Posterior vena cava (tissue), 2 donors: ENCODE measurements at regions not wholly inside any gene's neighbourhood (a gene's known extent, or its start where the extent isn't known, plus 50 kb on each side); places are given as distances from the start of the nearest gene placed in this dataset.

Experiments
- DNase-seq: peaks from one replicate; pipeline ENCODE4 v3.0.0-alpha.2; 2020; ENCODE audit warnings: low spot score
- intact Hi-C, 2 donors: fragments of 100-400 bp; cut with DNase I; formaldehyde crosslinking; loops; one replicate each; pipeline versions ENCODE4 v1.14.1 to v1.14.2; 2022 to 2023
- donor health status: DM: yes; HTN: yes; CAD: no.
- donor health status: DM: yes; HTN: yes; CAD: no.

- intact Hi-C loops, result no loop called here
- no peak for DNase-seq
These were observed 415.5 kb upstream of the SORCS1 start for GRCh38 chr10:107579970-107580369.

GRCh38 chr10:107577221-107577620 lies 412.7 kb upstream of the SORCS1 start:
- DNase-seq, result no peak
- intact Hi-C loops, result no loop called here

- DNase-seq, result no peak
- intact Hi-C loops, result no loop called here
These were observed 412.2 kb upstream of the SORCS1 start for GRCh38 chr10:107576746-107577145.

- intact Hi-C loops, result no loop called here
- DNase-seq, result no peak
These were observed 400.5 kb upstream of the SORCS1 start for GRCh38 chr10:107565014-107565413.

GRCh38 chr10:107561136-107561650 lies 396.7 kb upstream of the SORCS1 start:
- DNase-seq, result no peak
- intact Hi-C loops, result no loop called here

- intact Hi-C loops, result no loop called here
- DNase-seq, result no peak
These were observed 393.4 kb upstream of the SORCS1 start for GRCh38 chr10:107557916-107558315.

- DNase-seq, result no peak
- intact Hi-C loops, result no loop called here
These were observed 389.8 kb upstream of the SORCS1 start for GRCh38 chr10:107554333-107554732.

- intact Hi-C loops, result no loop called here
- no peak for DNase-seq
These were observed 389.0 kb upstream of the SORCS1 start for GRCh38 chr10:107553470-107553869.

GRCh38 chr10:107552963-107553362 lies 388.5 kb upstream of the SORCS1 start:
- DNase-seq, result no peak
- intact Hi-C loops, result no loop called here

GRCh38 chr10:107548301-107548700 lies 383.8 kb upstream of the SORCS1 start:
- intact Hi-C loops, result no loop called here
- DNase-seq, result no peak

GRCh38 chr10:107546986-107547385 lies 382.5 kb upstream of the SORCS1 start:
- DNase-seq, result no peak
- intact Hi-C loops, result no loop called here

GRCh38 chr10:107546284-107546683 lies 381.8 kb upstream of the SORCS1 start:
- intact Hi-C loops, result no loop called here
- no peak for DNase-seq

GRCh38 chr10:107545717-107546116 lies 381.2 kb upstream of the SORCS1 start:
- intact Hi-C loops, result no loop called here
- DNase-seq, result no peak

- no peak for DNase-seq
- intact Hi-C loops, result no loop called here
These were observed 380.4 kb upstream of the SORCS1 start for GRCh38 chr10:107544706-107545520.

- intact Hi-C loops, result no loop called here
- DNase-seq, result no peak
These were observed 378.1 kb upstream of the SORCS1 start for GRCh38 chr10:107542607-107543006.

- DNase-seq, result no peak
- intact Hi-C loops, result no loop called here
These were observed 377.5 kb upstream of the SORCS1 start for GRCh38 chr10:107542016-107542415.

- DNase-seq, result no peak
- intact Hi-C loops, result no loop called here
These were observed 376.5 kb upstream of the SORCS1 start for GRCh38 chr10:107540981-107541380.

- intact Hi-C loops, result no loop called here
- no peak for DNase-seq
These were observed 364.8 kb upstream of the SORCS1 start for GRCh38 chr10:107529350-107529749.

GRCh38 chr10:107520348-107520747 lies 355.8 kb upstream of the SORCS1 start:
- no peak for DNase-seq
- intact Hi-C loops, result no loop called here

- intact Hi-C loops, result loop anchor here in 1 of 2 donors (5.0 kb wide), 1 partner anchor 1589 kb away; no protein-coding TSS in a partner anchor
These were observed 353.3 kb upstream of the SORCS1 start for GRCh38 chr10:107517811-107518210.

GRCh38 chr10:107516349-107516748 lies 351.8 kb upstream of the SORCS1 start:
- DNase-seq, result no peak
- intact Hi-C loops, result loop anchor here in 1 of 2 donors (5.0 kb wide), 1 partner anchor 1591 kb away; no protein-coding TSS in a partner anchor

More at GRCh38 chr10:107517811-107518210, 353.3 kb upstream of the SORCS1 start:
- no peak for DNase-seq
